DOHH2 (cell line): ENCODE measurements at regions not wholly inside any gene's neighbourhood (a gene's known extent, or its start where the extent isn't known, plus 50 kb on each side); places are given as distances from the start of the nearest gene placed in this dataset.

ENCODE experiments used
- EZH2phosphoT487 ChIP-seq: fragments of 200-600 bp; sonication (generic); IDR thresholded peaks from 2 replicates; pipeline ENCODE4 v1.6.1; 2017; ENCODE audit warnings: borderline replicate concordance, mild to moderate bottlenecking, antibody characterized with exemption, low read length, moderate library complexity, mixed read lengths
- TF ChIP-seq, protein P1 (sequence below): fragments of 200-600 bp; sonication (generic); IDR thresholded peaks from one replicate; pipeline ENCODE4 v1.5.1; 2014; ENCODE audit warnings: antibody characterized with exemption, mild to moderate bottlenecking, low read depth, low read length; ENCODE audit not compliant: poor library complexity, severe bottlenecking

DNA sequence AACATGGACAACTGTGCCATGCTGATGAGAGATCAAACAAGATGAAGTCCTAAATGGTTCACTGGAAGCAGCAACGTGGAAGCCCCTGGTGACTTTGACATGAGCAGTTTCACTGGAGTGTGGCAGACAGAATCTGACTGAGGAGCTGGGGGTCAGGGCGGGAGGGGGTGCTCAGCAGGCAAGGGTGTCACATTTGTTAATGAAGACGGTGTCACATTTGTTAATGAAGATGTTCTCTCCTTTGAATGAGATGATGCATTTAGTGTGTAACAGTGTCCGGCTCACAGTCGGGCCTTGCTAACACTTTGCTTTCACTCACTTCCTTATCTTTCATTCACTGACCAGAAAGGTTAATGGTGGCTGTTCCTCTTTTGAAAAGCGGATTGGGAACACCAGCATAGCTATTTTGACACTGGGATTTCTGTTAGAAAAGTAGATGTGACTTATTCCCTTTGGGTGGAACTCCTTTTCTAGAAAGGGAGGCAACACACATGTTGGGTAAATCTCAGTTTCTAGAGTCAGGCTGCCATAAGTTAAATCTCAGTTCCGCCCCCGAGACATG is 693.7 kb downstream of the UQCRFS1 start:
- TF ChIP-seq EZH2phosphoT487, result no peak
- TF ChIP-seq, protein P1, sequence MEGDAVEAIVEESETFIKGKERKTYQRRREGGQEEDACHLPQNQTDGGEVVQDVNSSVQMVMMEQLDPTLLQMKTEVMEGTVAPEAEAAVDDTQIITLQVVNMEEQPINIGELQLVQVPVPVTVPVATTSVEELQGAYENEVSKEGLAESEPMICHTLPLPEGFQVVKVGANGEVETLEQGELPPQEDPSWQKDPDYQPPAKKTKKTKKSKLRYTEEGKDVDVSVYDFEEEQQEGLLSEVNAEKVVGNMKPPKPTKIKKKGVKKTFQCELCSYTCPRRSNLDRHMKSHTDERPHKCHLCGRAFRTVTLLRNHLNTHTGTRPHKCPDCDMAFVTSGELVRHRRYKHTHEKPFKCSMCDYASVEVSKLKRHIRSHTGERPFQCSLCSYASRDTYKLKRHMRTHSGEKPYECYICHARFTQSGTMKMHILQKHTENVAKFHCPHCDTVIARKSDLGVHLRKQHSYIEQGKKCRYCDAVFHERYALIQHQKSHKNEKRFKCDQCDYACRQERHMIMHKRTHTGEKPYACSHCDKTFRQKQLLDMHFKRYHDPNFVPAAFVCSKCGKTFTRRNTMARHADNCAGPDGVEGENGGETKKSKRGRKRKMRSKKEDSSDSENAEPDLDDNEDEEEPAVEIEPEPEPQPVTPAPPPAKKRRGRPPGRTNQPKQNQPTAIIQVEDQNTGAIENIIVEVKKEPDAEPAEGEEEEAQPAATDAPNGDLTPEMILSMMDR, result no peak
